ENCODE measurements at regions not wholly inside any gene's neighbourhood (a gene's known extent, or its start where the extent isn't known, plus 50 kb on each side); places are given as distances from the start of the nearest gene placed in this dataset.

DNA sequence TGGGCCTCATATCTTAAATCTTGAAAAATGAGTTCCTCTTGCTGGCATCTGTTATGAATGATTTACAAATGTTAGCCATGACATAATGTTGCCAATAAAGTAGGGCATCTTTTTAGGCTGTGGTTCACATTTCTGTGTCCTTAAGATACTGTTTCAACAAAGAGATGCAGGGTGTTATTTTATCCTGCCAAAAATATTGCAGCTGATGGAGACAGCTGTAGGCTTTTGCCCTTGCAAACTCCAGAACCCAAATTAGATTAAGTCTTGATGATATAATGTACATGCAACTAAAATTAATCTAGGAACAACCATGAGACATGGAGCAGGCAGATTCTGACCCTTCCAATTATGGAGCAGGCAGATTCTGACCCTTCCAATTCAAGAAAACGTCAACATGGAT lies 228.2 kb upstream of the GRIN3A start:
- TF ChIP-seq, protein P1, sequence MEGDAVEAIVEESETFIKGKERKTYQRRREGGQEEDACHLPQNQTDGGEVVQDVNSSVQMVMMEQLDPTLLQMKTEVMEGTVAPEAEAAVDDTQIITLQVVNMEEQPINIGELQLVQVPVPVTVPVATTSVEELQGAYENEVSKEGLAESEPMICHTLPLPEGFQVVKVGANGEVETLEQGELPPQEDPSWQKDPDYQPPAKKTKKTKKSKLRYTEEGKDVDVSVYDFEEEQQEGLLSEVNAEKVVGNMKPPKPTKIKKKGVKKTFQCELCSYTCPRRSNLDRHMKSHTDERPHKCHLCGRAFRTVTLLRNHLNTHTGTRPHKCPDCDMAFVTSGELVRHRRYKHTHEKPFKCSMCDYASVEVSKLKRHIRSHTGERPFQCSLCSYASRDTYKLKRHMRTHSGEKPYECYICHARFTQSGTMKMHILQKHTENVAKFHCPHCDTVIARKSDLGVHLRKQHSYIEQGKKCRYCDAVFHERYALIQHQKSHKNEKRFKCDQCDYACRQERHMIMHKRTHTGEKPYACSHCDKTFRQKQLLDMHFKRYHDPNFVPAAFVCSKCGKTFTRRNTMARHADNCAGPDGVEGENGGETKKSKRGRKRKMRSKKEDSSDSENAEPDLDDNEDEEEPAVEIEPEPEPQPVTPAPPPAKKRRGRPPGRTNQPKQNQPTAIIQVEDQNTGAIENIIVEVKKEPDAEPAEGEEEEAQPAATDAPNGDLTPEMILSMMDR (IDR thresholded peaks at IDR 0.05), result no peak
- no peak for TF ChIP-seq POLR2A (IDR thresholded peaks at IDR 0.05)
- no peak for TF ChIP-seq POLR2AphosphoS5 (IDR thresholded peaks at IDR 0.05)
- TF ChIP-seq EP300 (IDR thresholded peaks at IDR 0.05), result no peak
